IPS-18a (cell line): ENCODE measurements at regions not wholly inside any gene's neighbourhood (a gene's known extent, or its start where the extent isn't known, plus 50 kb on each side); places are given as distances from the start of the nearest gene placed in this dataset.

Source experiments
- H3K27ac ChIP-seq: one replicate; pipeline ENCODE4 v1.5.1; 2013; ENCODE audit warnings: low read length
- H3K27me3 ChIP-seq: one replicate; pipeline ENCODE4 v1.6.1; 2013; ENCODE audit warnings: mild to moderate bottlenecking, low read length; ENCODE audit not compliant: control insufficient read depth, insufficient read depth
- H3K36me3 ChIP-seq: one replicate; pipeline ENCODE4 v1.6.1; 2013; ENCODE audit warnings: low read depth, low read length; ENCODE audit not compliant: control insufficient read depth
- H3K4me1 ChIP-seq: one replicate; pipeline ENCODE4 v1.6.1; 2013; ENCODE audit warnings: low read depth, low read length; ENCODE audit not compliant: control insufficient read depth
- H3K4me3 ChIP-seq: one replicate; pipeline ENCODE4 v1.5.1; 2013; ENCODE audit warnings: low read length
- H3K9ac ChIP-seq: one replicate; pipeline ENCODE4 v1.6.1; 2013; ENCODE audit warnings: mild to moderate bottlenecking, low read length, moderate library complexity
- H3K9me3 ChIP-seq: one replicate; pipeline ENCODE4 v1.6.1; 2013; ENCODE audit warnings: low read depth, low read length; ENCODE audit not compliant: control insufficient read depth

- no peaks in the 10 kb centered on the region for H3K4me1 ChIP-seq
These were observed 83.5 kb upstream of the INHBA start for GRCh38 chr7:41786404-41786803.

GRCh38 chr7:41785840-41786239 is 83.0 kb upstream of the INHBA start:
- H3K9me3 ChIP-seq, result no peaks in the 10 kb centered on the region
- no peak overlapping the region for H3K9ac ChIP-seq
- no peak overlapping the region for H3K4me3 ChIP-seq
- H3K27ac ChIP-seq, result no peak overlapping the region
- H3K4me1 ChIP-seq, result no peaks in the 10 kb centered on the region
- no peaks in the 10 kb centered on the region for H3K36me3 ChIP-seq
- no peaks in the 10 kb centered on the region for H3K27me3 ChIP-seq

More at GRCh38 chr7:41786404-41786803, 83.5 kb upstream of the INHBA start:
- no peak overlapping the region for H3K4me3 ChIP-seq
- H3K9ac ChIP-seq, result no peak overlapping the region
- no peaks in the 10 kb centered on the region for H3K36me3 ChIP-seq
- no peak overlapping the region for H3K27ac ChIP-seq
- H3K27me3 ChIP-seq, result no peaks in the 10 kb centered on the region
- H3K9me3 ChIP-seq, result no peaks in the 10 kb centered on the region

- Histone ChIP-seq H3K36me3 (no peaks in the 10 kb centered on the region), H3K27me3 (no peaks in the 10 kb centered on the region), H3K4me3 (no peak overlapping the region), H3K9ac (no peak overlapping the region), H3K4me1 (no peaks in the 10 kb centered on the region), H3K27ac (no peak overlapping the region), H3K9me3 (no peaks in the 10 kb centered on the region)
These were observed 82.4 kb upstream of the INHBA start for GRCh38 chr7:41785265-41785664.

- H3K4me3 ChIP-seq, result no peak overlapping the region
- H3K9me3 ChIP-seq, result no peaks in the 10 kb centered on the region
- H3K27ac ChIP-seq, result no peak overlapping the region
- no peak overlapping the region for H3K9ac ChIP-seq
- H3K27me3 ChIP-seq, result no peaks in the 10 kb centered on the region
- H3K4me1 ChIP-seq, result no peaks in the 10 kb centered on the region
- no peaks in the 10 kb centered on the region for H3K36me3 ChIP-seq
These were observed 77.0 kb upstream of the INHBA start for GRCh38 chr7:41779918-41780317.

GRCh38 chr7:41777894-41778596 is 75.2 kb upstream of the INHBA start:
- Histone ChIP-seq H3K4me1 (no peaks in the 10 kb centered on the region), H3K27ac (no peak overlapping the region), H3K36me3 (no peaks in the 10 kb centered on the region), H3K9ac (no peak overlapping the region), H3K4me3 (no peak overlapping the region), H3K27me3 (no peaks in the 10 kb centered on the region), H3K9me3 (no peaks in the 10 kb centered on the region)

GRCh38 chr7:41774966-41775365 is 72.1 kb upstream of the INHBA start:
- no peaks in the 10 kb centered on the region for H3K27me3 ChIP-seq
- no peak overlapping the region for H3K9ac ChIP-seq
- H3K4me1 ChIP-seq, result no peaks in the 10 kb centered on the region
- no peaks in the 10 kb centered on the region for H3K36me3 ChIP-seq
- no peaks in the 10 kb centered on the region for H3K9me3 ChIP-seq
- no peak overlapping the region for H3K27ac ChIP-seq
- no peak overlapping the region for H3K4me3 ChIP-seq

GRCh38 chr7:41773756-41774155 is 70.9 kb upstream of the INHBA start:
- Histone ChIP-seq H3K9ac (no peak overlapping the region), H3K4me3 (no peak overlapping the region), H3K36me3 (no peaks in the 10 kb centered on the region), H3K9me3 (no peaks in the 10 kb centered on the region), H3K4me1 (no peaks in the 10 kb centered on the region), H3K27ac (no peak overlapping the region), H3K27me3 (no peaks in the 10 kb centered on the region)

GRCh38 chr7:41771717-41772116 is 68.8 kb upstream of the INHBA start:
- H3K27me3 ChIP-seq, result no peaks in the 10 kb centered on the region
- H3K4me3 ChIP-seq, result no peak overlapping the region
- no peak overlapping the region for H3K27ac ChIP-seq
- no peak overlapping the region for H3K9ac ChIP-seq
- no peaks in the 10 kb centered on the region for H3K4me1 ChIP-seq
- H3K9me3 ChIP-seq, result no peaks in the 10 kb centered on the region
- H3K36me3 ChIP-seq, result no peaks in the 10 kb centered on the region

- Histone ChIP-seq H3K9me3 (no peaks in the 10 kb centered on the region), H3K4me3 (no peak overlapping the region), H3K27me3 (no peaks in the 10 kb centered on the region), H3K27ac (no peak overlapping the region), H3K36me3 (no peaks in the 10 kb centered on the region), H3K9ac (no peak overlapping the region), H3K4me1 (no peaks in the 10 kb centered on the region)
These were observed 66.3 kb upstream of the INHBA start for GRCh38 chr7:41769162-41769561.

GRCh38 chr7:41763626-41764025 is 60.7 kb upstream of the INHBA start:
- H3K9ac ChIP-seq, result no peak overlapping the region
- no peak overlapping the region for H3K4me3 ChIP-seq
- no peaks in the 10 kb centered on the region for H3K36me3 ChIP-seq
- peaks cover 4% of the 10 kb centered on the region for H3K4me1 ChIP-seq
- H3K27ac ChIP-seq, result no peak overlapping the region
- no peaks in the 10 kb centered on the region for H3K27me3 ChIP-seq
- peaks cover under 1% of the 10 kb centered on the region for H3K9me3 ChIP-seq

GRCh38 chr7:41762641-41763040 is 59.8 kb upstream of the INHBA start:
- no peak overlapping the region for H3K4me3 ChIP-seq
- H3K36me3 ChIP-seq, result no peaks in the 10 kb centered on the region
- no peaks in the 10 kb centered on the region for H3K27me3 ChIP-seq
- H3K27ac ChIP-seq, result no peak overlapping the region
- peaks cover 7% of the 10 kb centered on the region for H3K9me3 ChIP-seq
- H3K9ac ChIP-seq, result no peak overlapping the region
- H3K4me1 ChIP-seq, result peaks cover 4% of the 10 kb centered on the region

- no peak overlapping the region for H3K4me3 ChIP-seq
- no peak overlapping the region for H3K27ac ChIP-seq
- no peaks in the 10 kb centered on the region for H3K36me3 ChIP-seq
- peaks cover 4% of the 10 kb centered on the region for H3K4me1 ChIP-seq
- H3K9me3 ChIP-seq, result peaks cover 28% of the 10 kb centered on the region
- no peaks in the 10 kb centered on the region for H3K27me3 ChIP-seq
- no peak overlapping the region for H3K9ac ChIP-seq
These were observed 57.4 kb upstream of the INHBA start for GRCh38 chr7:41760293-41760692.
